Stimulated activated CD4-positive, alpha-beta T cell treated with anti-CD3 and anti-CD28 coated beads, Interleukin-12 subunit alpha, Interleukin-12 subunit beta, amount 100 ng/mL, for 24 hours (primary cell): ENCODE measurements at regions not wholly inside any gene's neighbourhood (a gene's known extent, or its start where the extent isn't known, plus 50 kb on each side); places are given as distances from the start of the nearest gene placed in this dataset.

Source experiments
- DNase-seq, 2 experiments: peaks; one replicate each; pipeline ENCODE4 v3.0.0-alpha.2; 2020; ENCODE audit warnings: low read depth in 2 of 2

- DNase-seq: no peak
Observed at GRCh38 chr1:185645686-185646085, 88.5 kb upstream of the HMCN1 start.

- DNase-seq: no peak
Observed at GRCh38 chr1:185645162-185645640, 89.0 kb upstream of the HMCN1 start.

DNA sequence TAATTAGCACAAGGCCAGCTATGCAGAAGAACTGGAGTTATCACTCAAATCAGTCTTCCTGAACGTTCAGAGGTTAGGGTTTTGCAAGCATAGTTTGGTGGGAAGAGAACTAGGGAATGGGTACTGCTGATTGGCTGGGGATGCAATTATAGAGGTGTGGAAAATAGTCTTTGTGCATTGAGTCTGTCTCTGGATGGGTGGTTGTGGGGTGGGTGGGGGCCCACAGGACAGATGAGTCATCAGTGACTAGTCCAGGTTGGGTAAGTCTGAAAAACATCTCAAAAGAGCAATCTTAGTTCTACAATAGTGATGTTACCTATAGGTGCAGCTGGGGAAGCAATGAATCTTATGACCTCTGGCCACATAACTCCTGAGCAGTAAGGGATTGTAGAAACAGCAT lies 89.7 kb upstream of the HMCN1 start:
- no peak for DNase-seq

DNA sequence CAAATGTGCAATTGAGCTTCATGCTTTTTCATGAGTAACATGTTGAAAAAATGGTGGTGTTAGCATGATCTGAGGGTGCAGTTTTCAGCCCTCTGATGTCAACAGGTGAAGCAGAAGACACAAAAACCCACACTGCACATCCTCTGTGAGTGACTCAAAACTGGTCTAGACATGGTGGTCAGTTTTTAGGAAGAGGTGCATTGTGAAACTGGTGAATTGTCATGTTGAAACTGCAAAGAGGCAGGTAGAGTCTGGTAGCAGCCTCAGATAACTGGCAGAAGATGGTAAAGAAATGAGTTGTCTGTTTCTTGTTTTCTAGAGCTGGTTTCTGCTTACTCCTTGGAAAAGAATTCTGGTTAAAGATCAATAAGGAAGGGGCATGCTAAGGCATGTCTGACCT lies 97.3 kb upstream of the HMCN1 start:
- peak in 1 of 2 experiments; percentile 4 for DNase-seq

- DNase-seq: no peak
Observed at GRCh38 chr1:185634704-185635103, 99.5 kb upstream of the HMCN1 start.

DNA sequence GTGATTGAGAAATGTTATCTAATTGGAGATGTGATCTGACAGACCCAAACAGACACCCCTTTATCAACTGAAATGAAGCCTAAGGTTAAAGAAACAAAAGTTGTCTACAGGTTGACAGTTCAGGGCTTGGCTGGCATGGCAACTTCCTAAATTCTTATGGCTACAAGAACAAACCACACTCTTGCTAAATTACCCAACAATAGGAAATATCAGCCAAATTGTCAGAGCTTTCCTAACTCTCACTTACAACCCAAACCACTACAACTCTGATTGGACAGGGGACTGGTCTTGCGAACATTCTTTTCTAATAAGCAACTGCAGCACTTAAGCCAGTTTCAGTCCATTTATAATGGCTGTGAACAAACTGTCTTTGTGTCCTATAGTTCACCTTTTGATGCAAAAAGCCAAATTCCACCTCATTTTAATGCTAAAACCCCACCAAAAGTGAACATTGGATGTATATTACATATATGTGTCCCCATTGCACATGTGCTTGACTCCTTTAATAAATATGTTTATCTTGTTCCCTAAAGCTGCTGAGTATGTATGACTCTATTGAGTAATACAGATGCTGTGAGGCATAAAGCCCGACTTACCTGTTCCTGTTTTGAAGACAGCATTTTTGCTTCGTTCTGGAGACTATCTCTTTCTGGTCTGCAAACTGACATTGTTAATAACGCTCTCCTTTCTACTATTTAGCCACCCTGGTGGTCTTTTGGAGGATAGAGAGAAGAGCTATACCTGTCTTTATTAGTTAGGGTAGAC lies 101.3 kb upstream of the HMCN1 start:
- no peak for DNase-seq

DNA sequence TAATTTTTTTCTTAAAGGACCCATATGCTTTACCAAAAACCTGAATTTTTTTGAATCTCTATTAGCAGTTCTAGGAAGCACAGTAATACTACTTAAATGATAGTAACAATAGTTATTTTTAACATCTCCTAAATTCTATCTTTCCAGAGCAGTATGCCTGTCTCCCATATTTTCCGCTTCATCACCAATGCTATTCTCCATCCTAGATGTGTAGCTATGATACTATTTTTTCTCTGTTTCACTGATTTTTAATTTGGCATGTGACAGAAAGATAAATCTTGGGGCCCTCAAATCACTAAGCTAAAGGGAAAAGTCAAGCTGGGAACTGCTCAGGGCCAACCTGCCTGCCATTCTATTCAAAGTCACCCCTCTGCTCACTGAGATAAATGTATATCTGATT lies 102.3 kb upstream of the HMCN1 start:
- DNase-seq: no peak

- no peak for DNase-seq
Observed at GRCh38 chr1:185627761-185628501, 106.3 kb upstream of the HMCN1 start.

DNA sequence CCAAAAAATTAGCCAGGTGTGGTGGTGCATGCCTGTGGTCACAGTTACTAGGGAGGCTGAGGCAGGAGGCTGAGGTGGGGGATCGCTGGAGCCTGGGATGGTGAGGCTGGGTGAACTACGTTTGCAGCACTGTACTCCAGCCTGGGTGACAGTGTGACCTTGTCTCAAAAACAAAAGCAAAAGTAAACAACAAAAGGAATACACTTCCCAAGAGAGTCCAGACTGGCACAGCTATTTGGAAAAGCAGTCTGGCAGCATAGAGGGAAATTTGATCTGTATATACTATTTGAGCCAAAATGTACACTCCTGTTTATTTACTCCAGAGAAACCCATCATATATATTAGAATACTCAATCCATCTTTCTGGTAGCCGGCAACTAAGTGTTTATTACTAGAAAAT lies 107.0 kb upstream of the HMCN1 start:
- DNase-seq: no peak

DNA sequence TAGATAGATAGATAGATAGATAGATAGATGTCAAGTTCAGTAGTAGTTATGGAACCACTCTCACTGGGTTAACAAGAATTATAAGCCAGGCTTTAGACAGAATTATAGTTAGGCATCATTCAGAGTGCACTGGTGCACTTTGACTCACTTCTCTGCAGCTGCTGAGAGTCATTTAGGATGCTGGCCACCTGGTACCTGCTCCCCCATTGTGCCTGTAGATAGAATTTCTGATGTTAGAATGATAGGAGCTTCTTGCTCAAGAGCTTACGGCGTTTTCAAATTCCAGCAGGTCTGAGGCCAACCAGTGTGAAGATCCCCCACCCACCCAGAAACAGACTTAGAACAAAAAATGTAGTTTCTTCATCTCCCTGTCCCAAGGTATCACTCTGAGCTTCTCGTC lies 107.8 kb upstream of the HMCN1 start:
- DNase-seq: no peak

DNA sequence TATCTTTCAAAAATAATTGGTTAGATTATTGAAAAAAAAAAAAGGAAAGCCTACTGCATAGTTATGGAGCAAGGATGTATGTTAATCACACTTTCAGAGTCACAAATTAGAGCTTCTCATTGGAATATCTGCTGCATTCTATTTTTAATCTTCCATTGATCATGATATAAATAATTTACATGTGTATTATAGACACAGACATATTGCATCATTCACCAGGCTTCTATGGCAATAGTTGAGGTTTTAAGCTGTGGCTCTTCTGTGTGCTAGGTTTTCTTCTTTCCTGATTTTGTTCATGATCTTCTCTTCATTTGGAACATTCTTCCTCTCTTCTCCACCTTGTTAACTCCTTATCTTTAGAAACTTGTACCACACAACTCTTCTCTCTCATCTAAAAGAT lies 123.2 kb upstream of the HMCN1 start:
- DNase-seq: no peak

GRCh38 chr1:185608177-185608576 lies 126.0 kb upstream of the HMCN1 start:
- no peak for DNase-seq

GRCh38 chr1:185603158-185603557 lies 131.0 kb upstream of the HMCN1 start:
- no peak for DNase-seq

- DNase-seq: no peak
Observed at GRCh38 chr1:185601189-185601588, 133.0 kb upstream of the HMCN1 start.

DNA sequence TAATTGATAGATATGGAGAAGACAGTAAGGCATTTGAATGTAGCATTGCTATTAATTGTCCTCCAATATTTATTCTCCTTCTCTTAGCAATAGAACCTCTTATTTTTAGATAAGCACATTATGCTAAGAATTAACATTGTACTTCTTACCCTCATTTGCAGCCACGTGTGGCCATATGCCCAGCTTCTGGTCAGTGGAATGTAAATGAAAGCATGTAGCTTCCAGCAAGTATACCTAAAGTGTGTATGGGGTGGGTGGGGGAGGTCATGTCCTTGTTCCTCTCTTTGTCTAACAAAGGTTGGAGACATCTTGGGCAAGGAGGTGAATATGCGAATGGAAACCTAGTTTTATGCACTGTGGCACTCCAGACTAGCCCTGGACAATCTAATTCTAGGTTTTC lies 133.6 kb upstream of the HMCN1 start:
- no peak for DNase-seq

GRCh38 chr1:185598332-185598731 lies 135.9 kb upstream of the HMCN1 start:
- DNase-seq: no peak

- DNase-seq: peak in 1 of 2 experiments; percentile 32
Observed at GRCh38 chr1:185595835-185596667, 138.1 kb upstream of the HMCN1 start.

DNA sequence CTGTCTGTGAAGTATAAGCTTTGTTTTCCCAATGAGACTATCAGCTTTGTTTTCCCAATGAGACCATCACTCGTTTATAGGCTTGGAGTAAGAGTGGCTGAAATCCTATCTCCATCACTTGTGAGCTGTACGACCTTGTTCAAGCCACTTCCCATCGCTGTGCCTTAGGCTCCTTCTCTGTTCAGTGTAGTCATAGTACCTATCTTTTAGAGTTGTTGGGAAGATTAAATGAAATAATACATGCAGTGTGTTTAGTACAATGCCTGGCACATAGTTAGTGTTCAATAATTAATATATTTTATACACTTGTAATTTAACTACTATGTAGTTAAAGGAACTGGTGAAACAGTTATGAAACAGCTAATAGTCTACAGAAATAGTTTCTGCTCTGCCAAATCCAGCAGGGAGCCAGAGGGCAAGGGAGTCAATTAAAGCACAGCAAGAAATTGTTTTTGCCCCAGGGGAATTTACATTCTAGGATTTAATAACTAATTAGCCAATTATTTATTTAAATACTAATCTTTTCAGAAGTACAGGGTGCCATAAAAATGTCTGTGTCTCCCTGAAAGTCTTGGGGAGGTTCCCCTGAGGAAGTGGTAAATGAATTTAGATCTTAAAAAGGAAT lies 139.3 kb upstream of the HMCN1 start:
- no peak for DNase-seq

- no peak for DNase-seq
Observed at GRCh38 chr1:185593271-185593670, 140.9 kb upstream of the HMCN1 start.

- no peak for DNase-seq
Observed at GRCh38 chr1:185585770-185586169, 148.4 kb upstream of the HMCN1 start.

DNA sequence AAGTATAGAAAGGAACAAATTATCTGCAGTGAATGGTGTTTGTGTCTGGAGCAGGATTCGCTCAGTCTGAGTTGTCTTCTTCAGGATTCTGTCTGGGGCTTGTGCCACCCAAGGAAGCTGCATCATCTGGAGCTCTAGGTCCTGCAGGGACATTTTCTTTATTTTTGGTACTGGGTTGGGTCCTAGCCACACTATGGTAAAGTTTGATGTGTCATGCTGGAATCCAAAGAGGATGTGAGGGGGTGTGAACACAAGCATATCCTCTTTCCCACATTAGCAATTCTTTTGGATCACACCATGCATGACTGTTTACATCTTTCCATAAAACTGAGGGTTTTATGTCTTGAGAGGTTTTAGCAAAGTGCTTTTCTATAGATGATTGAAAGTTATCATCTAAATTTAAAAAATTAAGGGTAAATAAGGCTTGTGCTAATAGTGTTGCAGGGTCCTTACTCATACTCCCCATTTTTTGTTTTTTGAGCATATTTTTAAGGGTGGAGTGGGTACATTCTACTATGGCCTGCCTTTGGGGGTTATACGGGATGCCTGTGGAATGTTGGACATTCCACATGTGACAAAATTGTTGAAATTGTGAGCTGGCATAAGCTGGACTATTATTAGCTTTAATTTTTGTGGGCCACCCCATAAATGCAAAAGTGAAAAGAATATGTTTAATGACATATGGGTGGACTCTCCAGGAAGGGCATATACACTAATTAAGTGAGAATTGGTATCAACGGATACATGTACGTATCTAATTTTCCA lies 152.0 kb upstream of the HMCN1 start:
- no peak for DNase-seq
